ENCODE measurements at regions not wholly inside any gene's neighbourhood (a gene's known extent, or its start where the extent isn't known, plus 50 kb on each side); places are given as distances from the start of the nearest gene placed in this dataset.
A peak's percentile ranks its signal among the peaks of the same experiment; 100 is the strongest.

DNA sequence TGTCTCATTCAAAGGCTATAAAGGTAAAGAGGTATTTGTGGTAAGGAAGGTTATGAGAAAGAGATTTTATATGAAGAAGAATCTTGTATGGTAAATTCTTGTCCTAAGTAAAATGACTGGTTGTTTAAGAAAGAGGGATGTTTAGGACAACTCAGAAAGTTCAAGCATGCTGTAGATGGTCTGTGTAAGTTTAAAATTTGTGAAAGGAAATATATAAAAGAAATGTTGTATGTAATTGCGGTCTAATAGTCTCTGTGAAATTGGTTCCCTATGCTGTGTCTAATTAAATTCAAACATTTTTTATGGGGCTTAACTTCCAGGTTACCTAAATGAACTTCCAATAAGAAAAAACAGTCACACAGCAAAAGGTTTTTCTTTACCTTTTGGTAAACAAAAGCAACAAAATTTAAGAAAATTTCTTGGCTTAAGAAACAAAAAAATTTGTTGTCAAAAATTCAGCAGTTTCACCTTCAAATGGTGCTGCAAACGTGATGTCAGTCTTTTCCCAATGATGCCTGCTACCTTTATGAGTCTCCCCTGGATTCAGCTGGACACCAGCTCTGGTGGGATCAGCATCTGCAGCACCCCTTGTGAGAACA lies 83.0 kb upstream of the FCN1 start:
- TF ChIP-seq ZFX (IDR thresholded peaks at IDR 0.05) (no peak), EZH2 (IDR thresholded peaks at IDR 0.05) (no peak), SP1 (IDR thresholded peaks at IDR 0.05; ENCODE audit: low read depth) (no peak), EGR1 (IDR thresholded peaks at IDR 0.05; ENCODE audit: low read depth) (no peak), CBX3 (IDR thresholded peaks at IDR 0.05; ENCODE audit: low read depth) (peak; percentile 47; the same call in 1 of the 2 replicates)
- TF ChIP-seq, protein P1, sequence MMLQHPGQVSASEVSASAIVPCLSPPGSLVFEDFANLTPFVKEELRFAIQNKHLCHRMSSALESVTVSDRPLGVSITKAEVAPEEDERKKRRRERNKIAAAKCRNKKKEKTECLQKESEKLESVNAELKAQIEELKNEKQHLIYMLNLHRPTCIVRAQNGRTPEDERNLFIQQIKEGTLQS (IDR thresholded peaks at IDR 0.05), result no peak
- TF ChIP-seq, protein P2, sequence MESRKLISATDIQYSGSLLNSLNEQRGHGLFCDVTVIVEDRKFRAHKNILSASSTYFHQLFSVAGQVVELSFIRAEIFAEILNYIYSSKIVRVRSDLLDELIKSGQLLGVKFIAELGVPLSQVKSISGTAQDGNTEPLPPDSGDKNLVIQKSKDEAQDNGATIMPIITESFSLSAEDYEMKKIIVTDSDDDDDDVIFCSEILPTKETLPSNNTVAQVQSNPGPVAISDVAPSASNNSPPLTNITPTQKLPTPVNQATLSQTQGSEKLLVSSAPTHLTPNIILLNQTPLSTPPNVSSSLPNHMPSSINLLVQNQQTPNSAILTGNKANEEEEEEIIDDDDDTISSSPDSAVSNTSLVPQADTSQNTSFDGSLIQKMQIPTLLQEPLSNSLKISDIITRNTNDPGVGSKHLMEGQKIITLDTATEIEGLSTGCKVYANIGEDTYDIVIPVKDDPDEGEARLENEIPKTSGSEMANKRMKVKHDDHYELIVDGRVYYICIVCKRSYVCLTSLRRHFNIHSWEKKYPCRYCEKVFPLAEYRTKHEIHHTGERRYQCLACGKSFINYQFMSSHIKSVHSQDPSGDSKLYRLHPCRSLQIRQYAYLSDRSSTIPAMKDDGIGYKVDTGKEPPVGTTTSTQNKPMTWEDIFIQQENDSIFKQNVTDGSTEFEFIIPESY (IDR thresholded peaks at IDR 0.05; ENCODE audit: extremely low read depth, insufficient replicate concordance, low read length), result no peak
- TF ChIP-seq, protein P3, sequence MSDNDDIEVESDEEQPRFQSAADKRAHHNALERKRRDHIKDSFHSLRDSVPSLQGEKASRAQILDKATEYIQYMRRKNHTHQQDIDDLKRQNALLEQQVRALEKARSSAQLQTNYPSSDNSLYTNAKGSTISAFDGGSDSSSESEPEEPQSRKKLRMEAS (IDR thresholded peaks at IDR 0.05), result no peak
- H3K36me3 ChIP-seq (ENCODE audit: control insufficient read depth in 1 of 2, insufficient read depth in 2 of 2, low read length in 2 of 2), result no peaks in the 10 kb centered on the region
- H3K4me1 ChIP-seq (ENCODE audit: control insufficient read depth in 1 of 2, insufficient read depth in 2 of 2, low read length in 2 of 2), result no peaks in the 10 kb centered on the region
- no peak overlapping the region for H3K4me2 ChIP-seq (ENCODE audit: low read length)
- ATAC-seq (no peak), DNase-seq (ENCODE audit: low read depth, low spot score) (peak; percentile 19)
- peaks cover 6 to 24% of the 10 kb centered on the region in 2 experiments; a peak in 3 of 4 replicates for H3K9me3 ChIP-seq (ENCODE audit: control insufficient read depth in 1 of 2, insufficient read depth in 1 of 2, low read depth in 1 of 2, low read length in 2 of 2)
- POLR2A ChIA-PET, result no interaction called here
- no peaks in the 10 kb centered on the region; the same call in 1 of the 2 replicates for H3K27me3 ChIP-seq (ENCODE audit: insufficient read depth, low read length)
- H3K4me3 ChIP-seq (replicated peaks in 1 of 2; ENCODE audit: low read depth in 1 of 2, low read length in 2 of 2), result no peak overlapping the region
- no peaks in the 10 kb centered on the region for H4K20me1 ChIP-seq (ENCODE audit: insufficient read depth)
- no peaks in the 10 kb centered on the region for H3K79me2 ChIP-seq (ENCODE audit: insufficient read depth, low read length)
- H3K27ac ChIP-seq (ENCODE audit: low read depth, low read length), result no peak overlapping the region
- no peak overlapping the region for H3K9ac ChIP-seq (ENCODE audit: low read length)
- CTCF ChIA-PET, result no interaction called here
- intact Hi-C loops (cut with micrococcal nuclease), result no loop called here
- no peaks in the 10 kb centered on the region for H3K9me2 ChIP-seq (ENCODE audit: insufficient read depth)
- RAD21 ChIA-PET (ENCODE audit: low non-redundant PET in 1 of 2, low total read pairs in 2 of 2, uncharacterized antibody in 2 of 2, unreplicated experiment in 2 of 2), result no interaction called here
- no peak overlapping the region for H2AFZ ChIP-seq (ENCODE audit: low read depth, low read length, poor library complexity, severe bottlenecking)
- no TSS peak for BruUV-seq (replicated peaks)

Measured in HCT116 (cell line).